PFSK-1 (cell line): ENCODE measurements at regions not wholly inside any gene's neighbourhood (a gene's known extent, or its start where the extent isn't known, plus 50 kb on each side); places are given as distances from the start of the nearest gene placed in this dataset.

Source experiments
- POLR2AphosphoS5 ChIP-seq: IDR thresholded peaks from 2 replicates; pipeline ENCODE4 v1.6.1; 2012; ENCODE audit warnings: low read depth, mild to moderate bottlenecking, control low read depth, low read length, moderate library complexity
- REST ChIP-seq, 2 experiments: IDR thresholded peaks; 2 replicates each; pipeline versions ENCODE4 v1.6.1 to v1.8.0; 2011 to 2012; ENCODE audit warnings: low read depth in 2 of 2, low read length in 2 of 2, control low read depth in 1 of 2, inconsistent platforms in 1 of 2, mild to moderate bottlenecking in 1 of 2, moderate library complexity in 1 of 2; ENCODE audit not compliant: insufficient read depth in 1 of 2
- TAF1 ChIP-seq: IDR thresholded peaks from 2 replicates; pipeline ENCODE4 v1.6.1; 2012; ENCODE audit warnings: low read length, control low read depth, borderline replicate concordance; ENCODE audit not compliant: insufficient read depth

DNA sequence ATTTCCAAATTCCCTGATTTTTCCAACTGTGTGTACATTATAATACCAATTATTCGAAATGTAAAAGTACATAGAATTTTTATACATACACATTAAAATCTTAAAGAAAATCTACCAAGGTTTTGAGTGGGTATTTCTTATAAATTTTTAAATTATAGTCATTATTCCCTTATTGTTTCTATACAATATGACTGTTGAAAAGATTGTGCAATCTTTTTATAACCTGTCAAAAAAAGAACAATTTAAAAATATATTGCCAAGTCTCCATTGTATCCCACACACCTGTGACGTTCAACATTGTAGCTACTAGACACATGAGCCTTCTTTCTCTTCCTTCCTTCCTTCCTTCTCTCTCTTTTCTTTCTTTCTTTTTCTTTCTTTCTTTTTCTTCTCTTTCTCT is 473.2 kb upstream of the CHRM3 start:
- TF ChIP-seq POLR2AphosphoS5 (no peak), TAF1 (no peak), REST (IDR thresholded peaks at IDR 0.05; ENCODE audit: insufficient read depth in 1 of 2, low read depth in 2 of 2, low read length in 2 of 2) (no peak)
